Epithelial cell of proximal tubule (primary cell): ENCODE measurements at regions not wholly inside any gene's neighbourhood (a gene's known extent, or its start where the extent isn't known, plus 50 kb on each side); places are given as distances from the start of the nearest gene placed in this dataset.

ENCODE experiments used
- DNase-seq: peaks from one replicate; pipeline ENCODE4 v3.0.0-alpha.2; 2011; ENCODE audit warnings: low read depth
- H3K4me3 ChIP-seq: 2 replicates; pipeline ENCODE4 v1.5.1; 2011; ENCODE audit warnings: low read depth, mild to moderate bottlenecking, low read length
- CTCF ChIP-seq: conservative IDR thresholded peaks from 2 replicates; pipeline ENCODE4 v1.5.1; 2012; ENCODE audit warnings: low read depth, mild to moderate bottlenecking, low read length

GRCh38 chr12:118611770-118612169 lies 235.4 kb downstream of the SUDS3 start:
- no peak overlapping the region for H3K4me3 ChIP-seq
- TF ChIP-seq CTCF: no peak
- DNase-seq: no peak

- no peak for DNase-seq
- no peak for TF ChIP-seq CTCF
- H3K4me3 ChIP-seq: no peak overlapping the region
Observed at GRCh38 chr12:118617611-118618450, 241.5 kb downstream of the SUDS3 start.

- TF ChIP-seq CTCF: no peak
Observed at GRCh38 chr12:118618695-118619094, 242.3 kb downstream of the SUDS3 start.

GRCh38 chr12:118625050-118625675 lies 248.8 kb downstream of the SUDS3 start:
- no peak overlapping the region for H3K4me3 ChIP-seq
- TF ChIP-seq CTCF: no peak

More at GRCh38 chr12:118618695-118619094, 242.3 kb downstream of the SUDS3 start:
- no peak for DNase-seq
- no peak overlapping the region for H3K4me3 ChIP-seq

GRCh38 chr12:118633071-118633470 lies 256.7 kb downstream of the SUDS3 start:
- no peak for DNase-seq
- no peak for TF ChIP-seq CTCF
- no peak overlapping the region for H3K4me3 ChIP-seq

More at GRCh38 chr12:118625050-118625675, 248.8 kb downstream of the SUDS3 start:
- DNase-seq: no peak

- TF ChIP-seq CTCF: no peak
- no peak overlapping the region for H3K4me3 ChIP-seq
- no peak for DNase-seq
Observed at GRCh38 chr12:118635276-118635675, 258.9 kb downstream of the SUDS3 start.
